ENCODE measurements at regions not wholly inside any gene's neighbourhood (a gene's known extent, or its start where the extent isn't known, plus 50 kb on each side); places are given as distances from the start of the nearest gene placed in this dataset.

DNA sequence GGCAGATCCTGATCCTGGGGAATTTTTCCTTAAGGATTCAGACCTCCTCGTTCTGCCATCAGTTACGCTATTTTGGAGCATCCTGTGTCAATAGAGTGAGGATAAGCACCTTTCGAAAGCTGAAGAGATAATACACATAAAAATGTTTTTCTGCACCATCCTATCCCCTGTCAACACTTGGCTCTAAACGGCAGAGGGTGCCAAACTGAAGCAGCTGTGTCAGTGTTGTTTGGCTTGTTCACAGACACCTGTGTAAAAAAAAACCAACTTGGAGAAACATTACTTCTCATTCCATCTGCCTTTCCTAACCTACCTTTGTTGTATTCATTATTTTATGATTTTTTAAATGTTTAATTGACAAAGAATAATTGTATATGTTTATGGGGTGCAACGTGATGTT, 417.0 kb upstream of the DDI1 start (continued):
- TF ChIP-seq, protein P1, sequence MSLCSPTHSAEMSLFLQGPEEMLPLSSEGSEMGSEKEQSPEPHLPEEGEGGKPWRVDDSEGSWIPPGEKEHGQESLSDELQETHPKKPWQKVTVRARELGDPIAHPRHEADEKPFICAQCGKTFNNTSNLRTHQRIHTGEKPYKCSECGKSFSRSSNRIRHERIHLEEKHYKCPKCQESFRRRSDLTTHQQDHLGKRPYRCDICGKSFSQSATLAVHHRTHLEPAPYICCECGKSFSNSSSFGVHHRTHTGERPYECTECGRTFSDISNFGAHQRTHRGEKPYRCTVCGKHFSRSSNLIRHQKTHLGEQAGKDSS (CRISPR knock-in tag; IDR thresholded peaks at IDR 0.05; ENCODE audit: borderline replicate concordance, low read depth) = no peak
- TF ChIP-seq, protein P2, sequence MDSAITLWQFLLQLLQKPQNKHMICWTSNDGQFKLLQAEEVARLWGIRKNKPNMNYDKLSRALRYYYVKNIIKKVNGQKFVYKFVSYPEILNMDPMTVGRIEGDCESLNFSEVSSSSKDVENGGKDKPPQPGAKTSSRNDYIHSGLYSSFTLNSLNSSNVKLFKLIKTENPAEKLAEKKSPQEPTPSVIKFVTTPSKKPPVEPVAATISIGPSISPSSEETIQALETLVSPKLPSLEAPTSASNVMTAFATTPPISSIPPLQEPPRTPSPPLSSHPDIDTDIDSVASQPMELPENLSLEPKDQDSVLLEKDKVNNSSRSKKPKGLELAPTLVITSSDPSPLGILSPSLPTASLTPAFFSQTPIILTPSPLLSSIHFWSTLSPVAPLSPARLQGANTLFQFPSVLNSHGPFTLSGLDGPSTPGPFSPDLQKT (CRISPR knock-in tag; IDR thresholded peaks at IDR 0.05; ENCODE audit: borderline replicate concordance) = no peak

- DNase-seq (ENCODE audit: low spot score) (no peak), FAIRE-seq (no peak), ATAC-seq (no peak)
- H3K36me3 ChIP-seq (replicated peaks in 1 of 2; ENCODE audit: control insufficient read depth in 1 of 2, insufficient read depth in 2 of 2, low read length in 2 of 2) = no peaks in the 10 kb centered on the region
- no peaks in the 10 kb centered on the region for H4K20me1 ChIP-seq (ENCODE audit: insufficient read depth, low read length)
- H3K9me3 ChIP-seq (ENCODE audit: low read length) = no peaks in the 10 kb centered on the region
- no peaks in the 10 kb centered on the region for H3K79me2 ChIP-seq (ENCODE audit: insufficient read depth, low read length)
- no peak overlapping the region for H3K4me2 ChIP-seq (ENCODE audit: low read depth, low read length)
- H3K27ac ChIP-seq (ENCODE audit: extremely low read length, insufficient read depth, low read length) = no peak overlapping the region
- no TSS peak for BruUV-seq (replicated peaks)
- WGBS (ENCODE audit: low lambda C conversion rate) = 0% methylated on average over 2 of the region's 2 CpGs
- H3K9ac ChIP-seq (ENCODE audit: insufficient read depth, low read depth, low read length) = no peak overlapping the region
- in situ Hi-C loops (cut with HindIII; ENCODE audit: extremely low pct_ligation_motif_present, low pct_unique_long_range_greater_than_20kb) = no loop called here
- H3K4me3 ChIP-seq (replicated peaks in 1 of 3; ENCODE audit: insufficient read depth in 1 of 3, low read depth in 2 of 3, low read length in 3 of 3) = no peak overlapping the region
- no peaks in the 10 kb centered on the region for H3K27me3 ChIP-seq (ENCODE audit: control insufficient read depth in 1 of 2, insufficient read depth in 2 of 2, low read length in 2 of 2)
- intact Hi-C loops (cut with micrococcal nuclease; ENCODE audit: unreplicated experiment) = no loop called here
- TF ChIP-seq ZNF563 (CRISPR knock-in tag; IDR thresholded peaks at IDR 0.05) (no peak), NFE2L2 (IDR thresholded peaks at IDR 0.05; ENCODE audit: low read length) (no peak), ZNF782 (CRISPR knock-in tag; IDR thresholded peaks at IDR 0.05; ENCODE audit: borderline replicate concordance) (no peak), HINFP (CRISPR knock-in tag; IDR thresholded peaks at IDR 0.05; ENCODE audit: low read depth) (no peak), REXO4 (CRISPR knock-in tag; IDR thresholded peaks at IDR 0.05; ENCODE audit: borderline replicate concordance) (no peak), SMAD9 (CRISPR knock-in tag; IDR thresholded peaks at IDR 0.05) (no peak), RFX3 (CRISPR knock-in tag; IDR thresholded peaks at IDR 0.05) (no peak)
- TF ChIP-seq, protein P3, sequence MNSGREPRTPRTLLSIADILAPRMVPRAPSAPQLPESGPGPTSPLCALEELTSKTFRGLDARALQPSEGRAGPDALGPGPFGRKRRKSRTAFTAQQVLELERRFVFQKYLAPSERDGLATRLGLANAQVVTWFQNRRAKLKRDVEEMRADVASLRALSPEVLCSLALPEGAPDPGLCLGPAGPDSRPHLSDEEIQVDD (CRISPR knock-in tag; IDR thresholded peaks at IDR 0.05; ENCODE audit: borderline replicate concordance) = no peak
- TF ChIP-seq, protein P4, sequence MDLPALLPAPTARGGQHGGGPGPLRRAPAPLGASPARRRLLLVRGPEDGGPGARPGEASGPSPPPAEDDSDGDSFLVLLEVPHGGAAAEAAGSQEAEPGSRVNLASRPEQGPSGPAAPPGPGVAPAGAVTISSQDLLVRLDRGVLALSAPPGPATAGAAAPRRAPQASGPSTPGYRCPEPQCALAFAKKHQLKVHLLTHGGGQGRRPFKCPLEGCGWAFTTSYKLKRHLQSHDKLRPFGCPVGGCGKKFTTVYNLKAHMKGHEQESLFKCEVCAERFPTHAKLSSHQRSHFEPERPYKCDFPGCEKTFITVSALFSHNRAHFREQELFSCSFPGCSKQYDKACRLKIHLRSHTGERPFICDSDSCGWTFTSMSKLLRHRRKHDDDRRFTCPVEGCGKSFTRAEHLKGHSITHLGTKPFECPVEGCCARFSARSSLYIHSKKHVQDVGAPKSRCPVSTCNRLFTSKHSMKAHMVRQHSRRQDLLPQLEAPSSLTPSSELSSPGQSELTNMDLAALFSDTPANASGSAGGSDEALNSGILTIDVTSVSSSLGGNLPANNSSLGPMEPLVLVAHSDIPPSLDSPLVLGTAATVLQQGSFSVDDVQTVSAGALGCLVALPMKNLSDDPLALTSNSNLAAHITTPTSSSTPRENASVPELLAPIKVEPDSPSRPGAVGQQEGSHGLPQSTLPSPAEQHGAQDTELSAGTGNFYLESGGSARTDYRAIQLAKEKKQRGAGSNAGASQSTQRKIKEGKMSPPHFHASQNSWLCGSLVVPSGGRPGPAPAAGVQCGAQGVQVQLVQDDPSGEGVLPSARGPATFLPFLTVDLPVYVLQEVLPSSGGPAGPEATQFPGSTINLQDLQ (CRISPR knock-in tag; IDR thresholded peaks at IDR 0.05) = no peak
- no peak overlapping the region for H2AFZ ChIP-seq (ENCODE audit: low read length)
- no peaks in the 10 kb centered on the region for H3K4me1 ChIP-seq (ENCODE audit: insufficient read depth, low read length)
- CTCF ChIA-PET (ENCODE audit: low intra/inter-chr PET ratio, low total read pairs) = no interaction called here
- POLR2A ChIA-PET = no interaction called here
Measured at GRCh38 chr11:103619938-103620337, 416.5 kb upstream of the DDI1 start.

Data from HepG2 (cell line).